ENCODE measurements at regions not wholly inside any gene's neighbourhood (a gene's known extent, or its start where the extent isn't known, plus 50 kb on each side); places are given as distances from the start of the nearest gene placed in this dataset.
"Not testable (repeated sequence)": the region's sequence is repeated elsewhere in the genome, so short reads cannot be mapped to it uniquely, and the experiment has no call there.

GRCh38 chr11:37141707-37142106, 543.7 kb upstream of the RAG2 start:
- no peak overlapping the region for H3K27ac Mint-ChIP-seq (ENCODE audit: unreplicated experiment)
- no peaks in the 10 kb centered on the region for H3K4me1 Mint-ChIP-seq (ENCODE audit: low read depth)
- H3K27me3 Mint-ChIP-seq (ENCODE audit: low read depth), result no peaks in the 10 kb centered on the region
- peaks cover 21% of the 10 kb centered on the region for H3K9me3 Mint-ChIP-seq (ENCODE audit: low read depth)
- no peaks in the 10 kb centered on the region for H3K36me3 Mint-ChIP-seq (ENCODE audit: low read depth)
- H3K4me3 Mint-ChIP-seq (ENCODE audit: unreplicated experiment), result no peak overlapping the region
- DNase-seq (ENCODE audit: low spot score), result no peak
- no peak for TF ChIP-seq CTCF (IDR thresholded peaks at IDR 0.05)

DNA sequence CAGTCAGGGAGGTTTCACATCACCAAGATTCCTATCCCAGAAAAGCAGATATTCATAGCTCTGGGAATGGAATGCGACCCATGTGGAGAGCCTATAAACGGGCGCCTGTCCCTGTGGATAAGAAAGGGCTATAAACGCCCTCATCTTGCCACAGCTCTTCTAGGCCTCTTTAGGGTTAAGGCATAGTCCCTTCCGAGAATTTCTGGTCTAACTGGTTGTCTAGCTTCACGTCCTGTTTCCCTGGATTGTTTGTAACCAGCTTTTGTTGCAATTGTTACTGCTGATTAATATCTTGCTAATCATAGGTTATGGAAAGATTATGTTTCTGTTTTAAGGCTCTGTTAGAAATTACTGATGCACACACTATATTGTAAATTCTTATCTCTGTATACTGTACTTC, 537.6 kb upstream of the RAG2 start:
- H3K4me3 Mint-ChIP-seq (ENCODE audit: unreplicated experiment); H3K4me1 Mint-ChIP-seq (ENCODE audit: low read depth); DNase-seq (ENCODE audit: low spot score); H3K27me3 Mint-ChIP-seq (ENCODE audit: low read depth); H3K36me3 Mint-ChIP-seq (ENCODE audit: low read depth); H3K27ac Mint-ChIP-seq (ENCODE audit: unreplicated experiment): not testable (repeated sequence)
- peaks cover 32% of the 10 kb centered on the region for H3K9me3 Mint-ChIP-seq (ENCODE audit: low read depth)

DNA sequence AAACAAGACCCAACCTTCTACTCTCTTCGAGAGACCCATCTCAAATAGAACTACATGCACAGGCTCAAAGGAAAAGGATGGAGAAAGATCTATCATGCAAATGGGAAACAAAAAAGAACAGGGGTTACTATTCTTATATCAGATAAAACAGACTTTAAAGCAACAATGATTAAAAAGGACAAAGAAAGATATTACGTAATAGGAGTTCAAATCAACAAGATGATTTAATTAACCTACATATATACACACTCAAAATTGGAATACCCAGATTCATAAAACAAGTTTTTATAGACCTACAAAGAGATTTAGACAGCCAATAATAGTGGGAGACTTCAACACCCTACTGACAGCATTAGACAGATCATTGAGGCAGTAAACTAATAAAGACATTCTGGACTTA, 536.6 kb upstream of the RAG2 start:
- Mint-ChIP-seq H3K4me3 (ENCODE audit: unreplicated experiment) (no peak overlapping the region), H3K36me3 (ENCODE audit: low read depth) (no peaks in the 10 kb centered on the region), H3K27ac (ENCODE audit: unreplicated experiment) (no peak overlapping the region), H3K4me1 (ENCODE audit: low read depth) (no peaks in the 10 kb centered on the region), H3K9me3 (ENCODE audit: low read depth) (peaks cover 33% of the 10 kb centered on the region), H3K27me3 (ENCODE audit: low read depth) (no peaks in the 10 kb centered on the region)
- no peak for DNase-seq (ENCODE audit: low spot score)
- no peak for TF ChIP-seq CTCF (IDR thresholded peaks at IDR 0.05)

- no peaks in the 10 kb centered on the region for H3K4me1 Mint-ChIP-seq (ENCODE audit: low read depth)
- peaks cover 9% of the 10 kb centered on the region for H3K27me3 Mint-ChIP-seq (ENCODE audit: low read depth)
- no peak for DNase-seq (ENCODE audit: low spot score)
- H3K27ac Mint-ChIP-seq (ENCODE audit: unreplicated experiment), result no peak overlapping the region
- no peaks in the 10 kb centered on the region for H3K36me3 Mint-ChIP-seq (ENCODE audit: low read depth)
- TF ChIP-seq CTCF (IDR thresholded peaks at IDR 0.05), result no peak
- peaks cover 2% of the 10 kb centered on the region for H3K9me3 Mint-ChIP-seq (ENCODE audit: low read depth)
- no peak overlapping the region for H3K4me3 Mint-ChIP-seq (ENCODE audit: unreplicated experiment)
Observed at GRCh38 chr11:37124384-37124783, 526.3 kb upstream of the RAG2 start.

- DNase-seq (ENCODE audit: low spot score), result no peak
- H3K9me3 Mint-ChIP-seq (ENCODE audit: low read depth), result no peaks in the 10 kb centered on the region
- no peak for TF ChIP-seq CTCF (IDR thresholded peaks at IDR 0.05)
- H3K27ac Mint-ChIP-seq (ENCODE audit: unreplicated experiment), result no peak overlapping the region
- no peaks in the 10 kb centered on the region for H3K36me3 Mint-ChIP-seq (ENCODE audit: low read depth)
- H3K27me3 Mint-ChIP-seq (ENCODE audit: low read depth), result peaks cover 4% of the 10 kb centered on the region
- H3K4me3 Mint-ChIP-seq (ENCODE audit: unreplicated experiment), result no peak overlapping the region
- H3K4me1 Mint-ChIP-seq (ENCODE audit: low read depth), result no peaks in the 10 kb centered on the region
Observed at GRCh38 chr11:37115963-37116362, 517.9 kb upstream of the RAG2 start.

DNA sequence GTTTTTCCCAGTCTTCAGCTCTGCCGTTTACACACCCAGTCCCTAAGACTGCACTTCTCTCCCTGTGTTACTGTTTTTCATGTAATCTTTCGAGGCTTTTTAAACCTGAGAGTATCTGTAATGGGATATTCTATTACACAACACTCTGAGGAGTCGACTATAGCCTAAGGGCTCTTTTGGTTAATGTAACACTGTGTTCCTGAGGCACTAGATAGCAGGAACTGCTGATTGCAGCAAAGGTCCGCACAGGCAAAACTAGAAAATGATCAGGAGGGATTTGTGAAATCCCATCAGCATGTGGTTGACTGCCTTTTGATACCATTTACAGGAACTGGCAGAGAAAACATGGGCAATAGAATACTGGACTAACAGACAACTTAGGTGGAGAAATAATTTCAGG, 512.3 kb upstream of the RAG2 start:
- Mint-ChIP-seq H3K4me3 (ENCODE audit: unreplicated experiment) (no peak overlapping the region), H3K9me3 (ENCODE audit: low read depth) (no peaks in the 10 kb centered on the region), H3K36me3 (ENCODE audit: low read depth) (no peaks in the 10 kb centered on the region), H3K27me3 (ENCODE audit: low read depth) (peaks cover 13% of the 10 kb centered on the region), H3K4me1 (ENCODE audit: low read depth) (no peaks in the 10 kb centered on the region), H3K27ac (ENCODE audit: unreplicated experiment) (no peak overlapping the region)
- DNase-seq (ENCODE audit: low spot score), result no peak
- no peak for TF ChIP-seq CTCF (IDR thresholded peaks at IDR 0.05)

Data from chondrocyte (in vitro differentiated cells).